GM12878 (cell line): ENCODE measurements at regions not wholly inside any gene's neighbourhood (a gene's known extent, or its start where the extent isn't known, plus 50 kb on each side); places are given as distances from the start of the nearest gene placed in this dataset.

ENCODE experiments used
- ATAC-seq: fragments of 200-7000 bp; cut with Tn5 transposase; 3 replicates; pipeline ENCODE4 v1.9.1; 2020; ENCODE audit warnings: mild to moderate bottlenecking, moderate library complexity
- BruUV-seq: library from RNA; stranded (reverse); fragments of 400-500 nt; replicated peaks from 2 replicates; lab custom pipeline; 2021; lab: Mats Ljungman, UMichigan
- CTCF ChIA-PET: fragments of 300-600 bp; sonication (Branson Sonifier 250); formaldehyde crosslinking; extraction: SDS; loops from one replicate; lab custom pipeline; 2021; ENCODE audit warnings: inconsistent platforms; lab: Yijun Ruan, JAX
- POLR2A ChIA-PET: fragments of 350-600 bp; formaldehyde crosslinking; extraction: SDS; loops from one replicate; lab custom pipeline; 2021; ENCODE audit warnings: inconsistent platforms; lab: Charles Lee
- RAD21 ChIA-PET: fragments of 300-600 bp; sonication (Branson Sonifier 250); formaldehyde crosslinking; loops from one replicate; lab custom pipeline; 2023; ENCODE audit warnings: antibody characterized with exemption; ENCODE audit not compliant: unreplicated experiment; lab: Charles Lee
- SMC1A ChIA-PET: fragments of 300-600 bp; sonication (Branson Sonifier 250); formaldehyde crosslinking; loops from one replicate; lab custom pipeline; 2023; ENCODE audit not compliant: unreplicated experiment, uncharacterized antibody; lab: Charles Lee
- DNase-seq: peaks from one replicate; pipeline ENCODE4 v3.0.0-alpha.2; 2011; ENCODE audit warnings: low read depth, low spot score
- FAIRE-seq: peaks from 3 replicates; lab custom pipeline; 2011; peaks lifted over from hg19 to GRCh38; lab: Jason Lieb, UNC
- H2AFZ ChIP-seq: 2 replicates; pipeline ENCODE4 v1.6.0; 2011; ENCODE audit warnings: low read depth, low read length, control low read depth; ENCODE audit not compliant: control insufficient read depth
- H3K27ac ChIP-seq: 2 replicates; pipeline ENCODE4 v1.5.1; 2011; ENCODE audit warnings: control low read depth; ENCODE audit not compliant: control insufficient read depth, insufficient read depth
- H3K27me3 ChIP-seq, 2 experiments: replicated peaks in 1 of 2; 2 replicates each; pipeline versions ENCODE4 v1.6.0 to v1.6.1; 2011; ENCODE audit warnings: low read length in 1 of 2; ENCODE audit not compliant: control insufficient read depth in 2 of 2, insufficient read depth in 2 of 2
- H3K36me3 ChIP-seq, 2 experiments: 2 replicates each; pipeline ENCODE4 v1.5.1; 2011; ENCODE audit warnings: low read length in 1 of 2; ENCODE audit not compliant: control insufficient read depth in 2 of 2, insufficient read depth in 2 of 2
- H3K4me1 ChIP-seq: 2 replicates; pipeline ENCODE4 v1.6.1; 2011; ENCODE audit warnings: mild to moderate bottlenecking, low read length, moderate library complexity, mixed read lengths; ENCODE audit not compliant: control insufficient read depth, insufficient read depth
- H3K4me2 ChIP-seq: 2 replicates; pipeline ENCODE4 v1.6.0; 2011; ENCODE audit warnings: control low read depth; ENCODE audit not compliant: control insufficient read depth, insufficient read depth
- H3K4me3 ChIP-seq: fragments of 200-600 bp; sonication (generic); 2 replicates; pipeline ENCODE4 v1.5.1; 2016
- H3K79me2 ChIP-seq: 2 replicates; pipeline ENCODE4 v1.6.0; 2011; ENCODE audit warnings: low read length; ENCODE audit not compliant: control insufficient read depth, insufficient read depth
- H3K9ac ChIP-seq: 2 replicates; pipeline ENCODE4 v1.8.0; 2011; ENCODE audit warnings: low read length, control low read depth, mixed read lengths; ENCODE audit not compliant: control insufficient read depth, insufficient read depth
- H3K9me3 ChIP-seq: replicated peaks from 3 replicates; pipeline ENCODE4 v1.5.1; 2011; ENCODE audit warnings: mild to moderate bottlenecking, low read length; ENCODE audit not compliant: control insufficient read depth, insufficient read depth
- H4K20me1 ChIP-seq: 2 replicates; pipeline ENCODE4 v1.6.0; 2011; ENCODE audit not compliant: control insufficient read depth, insufficient read depth
- ATF7 ChIP-seq: fragments of 450-650 bp; IDR thresholded peaks from 2 replicates; pipeline ENCODE4 v1.6.1; 2016; ENCODE audit warnings: low read depth, mild to moderate bottlenecking
- BMI1 ChIP-seq: fragments of 450-650 bp; IDR thresholded peaks from 2 replicates; pipeline ENCODE4 v1.6.1; 2016; ENCODE audit warnings: mild to moderate bottlenecking, moderate library complexity, borderline replicate concordance
- BRCA1 ChIP-seq: IDR thresholded peaks from 2 replicates; pipeline ENCODE4 v1.6.1; 2011; ENCODE audit warnings: low read depth, low read length, improper control_type of control experiment
- CBX3 ChIP-seq: fragments of 200-600 bp; sonication (generic); IDR thresholded peaks from 2 replicates; pipeline ENCODE4 v1.6.1; 2016; ENCODE audit warnings: low read depth, borderline replicate concordance
- GABPA ChIP-seq: IDR thresholded peaks from 2 replicates; pipeline ENCODE4 v1.6.1; 2014; ENCODE audit warnings: antibody characterized with exemption, low read depth, mild to moderate bottlenecking, inconsistent platforms
- IKZF1 ChIP-seq: fragments of 450-650 bp; conservative IDR thresholded peaks from 2 replicates; pipeline ENCODE4 v1.6.1; 2017; ENCODE audit warnings: antibody characterized with exemption, mild to moderate bottlenecking
- KLF5 ChIP-seq: fragments of 450-650 bp; IDR thresholded peaks from 2 replicates; pipeline ENCODE4 v1.6.1; 2014; ENCODE audit warnings: mild to moderate bottlenecking; ENCODE audit not compliant: partially characterized antibody
- MEF2A ChIP-seq: IDR thresholded peaks from 2 replicates; pipeline ENCODE4 v1.6.1; 2011; ENCODE audit warnings: low read depth, mild to moderate bottlenecking, low read length, moderate library complexity; ENCODE audit not compliant: insufficient read depth
- PAX5 ChIP-seq: IDR thresholded peaks from 2 replicates; pipeline ENCODE4 v1.6.1; 2011; ENCODE audit warnings: low read depth, low read length, borderline replicate concordance
- ZZZ3 ChIP-seq: IDR thresholded peaks from 2 replicates; pipeline ENCODE4 v1.6.1; 2011; ENCODE audit warnings: low read depth; ENCODE audit not compliant: control insufficient read depth, insufficient read length
- WGBS: methylation state at CpG from one replicate; pipeline ENCODE4 v1.1.6; 2016; ENCODE audit warnings: low lambda C conversion rate; ENCODE audit not compliant: insufficient replicate concordance, insufficient coverage; ENCODE audit errors: missing lambda C conversion rate; 5-methylcytosine and 5-hydroxymethylcytosine counted together
- in situ Hi-C: fragments of 300-500 bp; cut with MboI; formaldehyde crosslinking; loops from 9 replicates; pipeline ENCODE4 v1.14.3; 2018; ENCODE audit warnings: mixed read lengths
- intact Hi-C: fragments of 100-400 bp; cut with micrococcal nuclease; formaldehyde crosslinking; loops from one replicate; pipeline ENCODE4 v1.14.2; 2022; ENCODE audit not compliant: unreplicated experiment
- TF ChIP-seq, protein P1 (sequence below): fragments of 450-650 bp; IDR thresholded peaks from 2 replicates; pipeline ENCODE4 v1.6.1; 2017; ENCODE audit warnings: mild to moderate bottlenecking, low read depth, inconsistent platforms; ENCODE audit not compliant: poor library complexity, severe bottlenecking
- TF ChIP-seq, protein P2 (sequence below): IDR thresholded peaks from 2 replicates; pipeline ENCODE4 v1.6.1; 2011; ENCODE audit warnings: low read depth, low read length, improper control_type of control experiment, borderline replicate concordance
- TF ChIP-seq, protein P3 (sequence below): fragments of 450-650 bp; IDR thresholded peaks from 2 replicates; pipeline ENCODE4 v1.6.1; 2016; ENCODE audit warnings: mild to moderate bottlenecking

DNA sequence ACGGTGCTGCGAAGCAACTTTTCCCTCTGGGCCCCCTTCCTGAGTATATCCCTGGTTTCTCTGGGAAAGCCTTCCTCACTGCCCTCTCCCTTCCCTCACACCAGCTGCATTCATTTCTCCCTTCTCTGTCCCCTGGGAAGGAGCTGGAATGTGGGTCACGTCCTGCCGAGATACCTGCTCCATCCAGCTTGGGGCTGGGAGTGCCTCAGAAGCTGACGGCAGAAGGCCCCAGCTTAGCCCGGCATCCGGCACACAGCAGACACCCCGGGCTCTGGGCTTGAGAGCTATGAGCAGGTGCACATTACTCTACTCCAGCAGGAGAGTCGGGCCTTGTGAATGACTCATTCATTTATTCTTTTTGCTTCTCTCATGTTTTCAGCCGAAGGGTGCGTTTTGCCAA is 170.6 kb downstream of the TEX29 start (continued):
- no peak for TF ChIP-seq ZZZ3
- no peak for TF ChIP-seq MEF2A

DNA sequence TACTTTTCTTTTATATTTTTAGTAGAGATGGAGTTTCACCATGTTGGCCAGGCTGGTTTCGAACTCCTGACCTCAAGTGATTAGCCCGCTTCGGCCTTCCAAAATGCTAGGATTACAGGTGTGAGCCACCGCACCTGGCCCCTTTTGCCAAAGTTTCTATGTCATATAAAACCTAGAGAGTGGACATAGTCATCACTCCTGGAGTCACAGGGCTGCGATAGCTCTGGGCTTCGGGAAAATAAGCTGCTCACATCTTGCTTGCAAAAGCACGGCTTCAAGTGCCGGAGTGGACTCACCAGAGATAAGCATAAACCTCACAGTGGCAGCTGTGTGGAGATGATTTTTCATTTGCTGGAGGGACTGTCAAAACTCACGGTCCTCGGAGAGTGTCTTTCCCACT is 171.2 kb downstream of the TEX29 start:
- in situ Hi-C loops = no loop called here
- ATAC-seq = no peak
- H3K36me3 ChIP-seq = no peaks in the 10 kb centered on the region
- no peak overlapping the region for H3K4me2 ChIP-seq
- H3K27me3 ChIP-seq = no peaks in the 10 kb centered on the region
- no peak for FAIRE-seq
- SMC1A ChIA-PET = no interaction called here
- 53% methylated on average over 10 of the region's 10 CpGs for WGBS
- CTCF ChIA-PET = no interaction called here
- no peaks in the 10 kb centered on the region; the same call in 2 of the 3 replicates for H3K9me3 ChIP-seq
- RAD21 ChIA-PET = no interaction called here
- H3K9ac ChIP-seq = no peak overlapping the region
- DNase-seq = no peak
- H4K20me1 ChIP-seq = no peaks in the 10 kb centered on the region
- no peak overlapping the region for H2AFZ ChIP-seq
- H3K27ac ChIP-seq = no peak overlapping the region
- no peaks in the 10 kb centered on the region for H3K79me2 ChIP-seq
- TF ChIP-seq KLF5 (no peak), BMI1 (no peak), ATF7 (no peak)
- intact Hi-C loops = no loop called here
- H3K4me1 ChIP-seq = no peaks in the 10 kb centered on the region
- no TSS peak for BruUV-seq
- no peak overlapping the region for H3K4me3 ChIP-seq
- POLR2A ChIA-PET = no interaction called here

DNA sequence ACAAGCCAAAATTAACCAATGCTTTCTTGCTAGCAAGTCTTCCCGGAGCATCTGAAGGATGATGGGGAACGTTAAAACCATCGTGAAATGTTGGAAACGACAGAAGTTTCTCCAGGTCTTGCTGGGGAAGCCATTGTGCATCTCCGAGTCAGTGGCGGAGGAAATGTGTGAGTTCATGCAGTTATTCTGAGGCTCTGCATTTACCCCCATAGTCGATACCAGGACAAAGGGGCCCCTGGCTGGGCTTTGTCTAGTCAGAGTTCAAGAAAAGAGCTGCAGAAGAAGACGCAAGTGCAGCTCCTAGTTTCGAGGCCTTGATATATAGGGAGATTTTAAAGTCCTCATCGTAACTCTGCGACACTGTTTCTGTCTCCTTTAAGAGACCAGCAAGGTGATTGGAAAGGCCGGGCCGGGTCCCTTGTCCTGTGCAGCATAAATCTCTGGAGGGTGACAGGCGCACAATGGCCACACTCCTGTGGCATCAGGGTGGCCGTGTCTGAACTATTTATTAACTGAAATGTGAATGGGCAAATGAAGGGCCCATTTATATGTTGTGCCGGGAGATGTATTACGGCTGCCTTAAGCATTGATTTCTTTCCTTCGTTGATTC is 172.0 kb downstream of the TEX29 start:
- RAD21 ChIA-PET = no interaction called here
- FAIRE-seq = no peak
- no TSS peak for BruUV-seq
- TF ChIP-seq, protein P1, sequence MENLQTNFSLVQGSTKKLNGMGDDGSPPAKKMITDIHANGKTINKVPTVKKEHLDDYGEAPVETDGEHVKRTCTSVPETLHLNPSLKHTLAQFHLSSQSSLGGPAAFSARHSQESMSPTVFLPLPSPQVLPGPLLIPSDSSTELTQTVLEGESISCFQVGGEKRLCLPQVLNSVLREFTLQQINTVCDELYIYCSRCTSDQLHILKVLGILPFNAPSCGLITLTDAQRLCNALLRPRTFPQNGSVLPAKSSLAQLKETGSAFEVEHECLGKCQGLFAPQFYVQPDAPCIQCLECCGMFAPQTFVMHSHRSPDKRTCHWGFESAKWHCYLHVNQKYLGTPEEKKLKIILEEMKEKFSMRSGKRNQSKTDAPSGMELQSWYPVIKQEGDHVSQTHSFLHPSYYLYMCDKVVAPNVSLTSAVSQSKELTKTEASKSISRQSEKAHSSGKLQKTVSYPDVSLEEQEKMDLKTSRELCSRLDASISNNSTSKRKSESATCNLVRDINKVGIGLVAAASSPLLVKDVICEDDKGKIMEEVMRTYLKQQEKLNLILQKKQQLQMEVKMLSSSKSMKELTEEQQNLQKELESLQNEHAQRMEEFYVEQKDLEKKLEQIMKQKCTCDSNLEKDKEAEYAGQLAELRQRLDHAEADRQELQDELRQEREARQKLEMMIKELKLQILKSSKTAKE = no peak
- TF ChIP-seq CBX3 (no peak), BRCA1 (no peak), GABPA (no peak), IKZF1 (no peak), PAX5 (no peak)
- TF ChIP-seq, protein P2, sequence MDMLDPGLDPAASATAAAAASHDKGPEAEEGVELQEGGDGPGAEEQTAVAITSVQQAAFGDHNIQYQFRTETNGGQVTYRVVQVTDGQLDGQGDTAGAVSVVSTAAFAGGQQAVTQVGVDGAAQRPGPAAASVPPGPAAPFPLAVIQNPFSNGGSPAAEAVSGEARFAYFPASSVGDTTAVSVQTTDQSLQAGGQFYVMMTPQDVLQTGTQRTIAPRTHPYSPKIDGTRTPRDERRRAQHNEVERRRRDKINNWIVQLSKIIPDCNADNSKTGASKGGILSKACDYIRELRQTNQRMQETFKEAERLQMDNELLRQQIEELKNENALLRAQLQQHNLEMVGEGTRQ = no peak
- TF ChIP-seq, protein P3, sequence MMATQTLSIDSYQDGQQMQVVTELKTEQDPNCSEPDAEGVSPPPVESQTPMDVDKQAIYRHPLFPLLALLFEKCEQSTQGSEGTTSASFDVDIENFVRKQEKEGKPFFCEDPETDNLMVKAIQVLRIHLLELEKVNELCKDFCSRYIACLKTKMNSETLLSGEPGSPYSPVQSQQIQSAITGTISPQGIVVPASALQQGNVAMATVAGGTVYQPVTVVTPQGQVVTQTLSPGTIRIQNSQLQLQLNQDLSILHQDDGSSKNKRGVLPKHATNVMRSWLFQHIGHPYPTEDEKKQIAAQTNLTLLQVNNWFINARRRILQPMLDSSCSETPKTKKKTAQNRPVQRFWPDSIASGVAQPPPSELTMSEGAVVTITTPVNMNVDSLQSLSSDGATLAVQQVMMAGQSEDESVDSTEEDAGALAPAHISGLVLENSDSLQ = no peak

More for the DNA sequence above, 172.0 kb downstream of the TEX29 start:
- Histone ChIP-seq H3K4me3 (no peak overlapping the region), H4K20me1 (no peaks in the 10 kb centered on the region), H3K9ac (no peak overlapping the region), H3K9me3 (no peaks in the 10 kb centered on the region), H2AFZ (no peak overlapping the region), H3K4me2 (no peak overlapping the region), H3K36me3 (no peaks in the 10 kb centered on the region), H3K27me3 (no peaks in the 10 kb centered on the region), H3K4me1 (no peaks in the 10 kb centered on the region), H3K79me2 (no peaks in the 10 kb centered on the region), H3K27ac (no peak overlapping the region)
- in situ Hi-C loops = no loop called here
- intact Hi-C loops = no loop called here
- ChIA-PET SMC1A (no interaction called here), CTCF (no interaction called here), POLR2A (no interaction called here)
- ATAC-seq (no peak), DNase-seq (no peak)
- WGBS = 39% methylated on average over 18 of the region's 18 CpGs
